GM12872 (cell line): ENCODE measurements at regions not wholly inside any gene's neighbourhood (a gene's known extent, or its start where the extent isn't known, plus 50 kb on each side); places are given as distances from the start of the nearest gene placed in this dataset.

Experiments
- TF ChIP-seq, protein P1 (sequence below): IDR thresholded peaks from 3 replicates; pipeline ENCODE4 v1.5.1; 2011; ENCODE audit warnings: low read depth, mild to moderate bottlenecking, low read length, moderate library complexity; ENCODE audit not compliant: insufficient read depth

DNA sequence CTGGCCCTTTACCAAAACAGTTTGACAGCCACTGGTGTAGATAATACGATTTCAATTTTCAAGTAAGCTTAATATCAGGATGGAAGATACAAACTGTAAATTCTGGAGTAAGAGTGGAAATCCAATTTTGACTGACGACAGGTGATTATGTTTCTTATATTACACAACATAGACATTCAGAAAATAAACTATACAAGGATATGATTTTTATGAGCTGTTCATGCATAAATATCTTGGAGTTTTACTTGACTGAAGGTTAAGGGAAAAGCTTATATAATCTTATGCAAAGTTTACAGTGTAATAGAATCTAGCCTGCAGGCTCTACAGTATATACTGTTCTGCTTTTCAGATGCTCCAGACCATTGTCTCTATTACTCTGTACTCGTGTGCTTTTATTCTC lies 1672.3 kb downstream of the ARAP2 start:
- TF ChIP-seq, protein P1, sequence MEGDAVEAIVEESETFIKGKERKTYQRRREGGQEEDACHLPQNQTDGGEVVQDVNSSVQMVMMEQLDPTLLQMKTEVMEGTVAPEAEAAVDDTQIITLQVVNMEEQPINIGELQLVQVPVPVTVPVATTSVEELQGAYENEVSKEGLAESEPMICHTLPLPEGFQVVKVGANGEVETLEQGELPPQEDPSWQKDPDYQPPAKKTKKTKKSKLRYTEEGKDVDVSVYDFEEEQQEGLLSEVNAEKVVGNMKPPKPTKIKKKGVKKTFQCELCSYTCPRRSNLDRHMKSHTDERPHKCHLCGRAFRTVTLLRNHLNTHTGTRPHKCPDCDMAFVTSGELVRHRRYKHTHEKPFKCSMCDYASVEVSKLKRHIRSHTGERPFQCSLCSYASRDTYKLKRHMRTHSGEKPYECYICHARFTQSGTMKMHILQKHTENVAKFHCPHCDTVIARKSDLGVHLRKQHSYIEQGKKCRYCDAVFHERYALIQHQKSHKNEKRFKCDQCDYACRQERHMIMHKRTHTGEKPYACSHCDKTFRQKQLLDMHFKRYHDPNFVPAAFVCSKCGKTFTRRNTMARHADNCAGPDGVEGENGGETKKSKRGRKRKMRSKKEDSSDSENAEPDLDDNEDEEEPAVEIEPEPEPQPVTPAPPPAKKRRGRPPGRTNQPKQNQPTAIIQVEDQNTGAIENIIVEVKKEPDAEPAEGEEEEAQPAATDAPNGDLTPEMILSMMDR: no peak

GRCh38 chr4:34615315-34615714 lies 1629.0 kb downstream of the ARAP2 start:
- TF ChIP-seq, protein P1: no peak

GRCh38 chr4:34619531-34620162 lies 1624.7 kb downstream of the ARAP2 start:
- TF ChIP-seq, protein P1: no peak

DNA sequence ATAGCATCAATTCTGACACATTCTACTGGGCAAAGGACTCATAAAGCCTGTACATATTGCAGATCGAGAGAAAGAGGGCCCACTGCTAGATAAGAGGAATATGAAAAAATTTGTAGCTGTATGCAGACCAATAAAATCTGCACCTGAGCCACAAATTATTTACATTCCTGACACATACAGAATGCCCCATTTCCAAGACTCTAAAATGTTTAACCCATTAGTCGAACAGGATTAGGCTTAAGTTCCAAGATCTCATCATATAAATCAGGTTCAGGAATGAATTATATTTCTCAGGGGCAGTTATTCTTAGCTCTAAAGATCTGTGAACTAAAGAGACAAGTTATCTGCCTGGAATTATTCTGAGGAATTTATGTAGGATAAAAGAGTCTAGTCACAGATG lies 1615.8 kb downstream of the ARAP2 start:
- TF ChIP-seq, protein P1: no peak

DNA sequence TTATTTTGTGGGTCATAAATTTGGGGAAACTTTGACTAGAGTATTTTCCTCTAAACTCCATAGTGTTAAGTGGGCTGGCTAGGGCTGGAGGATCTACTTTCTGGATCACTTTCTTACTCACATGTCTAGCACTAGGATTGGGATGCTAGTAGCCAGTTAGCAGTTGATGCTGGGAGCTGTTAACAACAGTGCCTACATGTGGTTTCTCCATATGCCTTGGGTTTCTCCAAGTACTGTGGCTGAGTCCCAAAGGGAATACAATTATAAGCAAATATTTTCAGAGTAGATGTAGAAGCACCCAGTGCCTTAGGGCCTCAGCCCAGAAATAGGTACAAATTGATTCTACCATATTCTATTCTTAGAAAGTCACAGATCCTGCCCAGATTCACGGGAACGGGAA lies 1614.9 kb downstream of the ARAP2 start:
- TF ChIP-seq, protein P1: no peak

GRCh38 chr4:34633241-34633640 lies 1611.1 kb downstream of the ARAP2 start:
- TF ChIP-seq, protein P1: no peak

GRCh38 chr4:34636623-34637022 lies 1607.7 kb downstream of the ARAP2 start:
- TF ChIP-seq, protein P1: no peak

- TF ChIP-seq, protein P1: no peak
These were observed 1600.8 kb downstream of the ARAP2 start for GRCh38 chr4:34643476-34643875.
